ENCODE measurements at regions not wholly inside any gene's neighbourhood (a gene's known extent, or its start where the extent isn't known, plus 50 kb on each side); places are given as distances from the start of the nearest gene placed in this dataset.
"Not testable (repeated sequence)": the region's sequence is repeated elsewhere in the genome, so short reads cannot be mapped to it uniquely, and the experiment has no call there.

DNA sequence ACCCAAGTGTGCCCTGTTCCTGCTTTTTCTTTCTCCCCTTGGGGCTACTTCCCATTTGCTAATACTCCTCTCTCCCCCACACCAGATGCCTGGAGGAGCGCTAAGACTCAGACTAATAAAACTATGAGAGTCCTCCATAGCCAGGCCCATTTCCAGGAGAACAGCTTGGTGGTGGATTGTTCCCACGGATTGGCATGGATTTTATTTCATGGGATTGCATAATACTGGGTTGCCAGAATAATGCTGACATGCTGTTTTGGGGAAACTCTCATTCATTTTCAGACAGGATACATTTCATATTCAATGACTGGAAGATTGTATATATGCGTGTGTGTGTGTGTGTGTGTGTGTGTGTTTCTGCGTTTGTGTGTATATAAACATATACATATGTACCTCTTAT, 447.5 kb upstream of the PITX2 start:
- no peaks in the 10 kb centered on the region for H3K27me3 Mint-ChIP-seq (ENCODE audit: unreplicated experiment)
- H3K36me3 Mint-ChIP-seq (ENCODE audit: low read depth, unreplicated experiment), result peaks cover 4% of the 10 kb centered on the region
- no peaks in the 10 kb centered on the region for H3K4me1 Mint-ChIP-seq (ENCODE audit: unreplicated experiment)
- no peak overlapping the region for H3K27ac Mint-ChIP-seq (ENCODE audit: unreplicated experiment)
- TF ChIP-seq, protein P1, sequence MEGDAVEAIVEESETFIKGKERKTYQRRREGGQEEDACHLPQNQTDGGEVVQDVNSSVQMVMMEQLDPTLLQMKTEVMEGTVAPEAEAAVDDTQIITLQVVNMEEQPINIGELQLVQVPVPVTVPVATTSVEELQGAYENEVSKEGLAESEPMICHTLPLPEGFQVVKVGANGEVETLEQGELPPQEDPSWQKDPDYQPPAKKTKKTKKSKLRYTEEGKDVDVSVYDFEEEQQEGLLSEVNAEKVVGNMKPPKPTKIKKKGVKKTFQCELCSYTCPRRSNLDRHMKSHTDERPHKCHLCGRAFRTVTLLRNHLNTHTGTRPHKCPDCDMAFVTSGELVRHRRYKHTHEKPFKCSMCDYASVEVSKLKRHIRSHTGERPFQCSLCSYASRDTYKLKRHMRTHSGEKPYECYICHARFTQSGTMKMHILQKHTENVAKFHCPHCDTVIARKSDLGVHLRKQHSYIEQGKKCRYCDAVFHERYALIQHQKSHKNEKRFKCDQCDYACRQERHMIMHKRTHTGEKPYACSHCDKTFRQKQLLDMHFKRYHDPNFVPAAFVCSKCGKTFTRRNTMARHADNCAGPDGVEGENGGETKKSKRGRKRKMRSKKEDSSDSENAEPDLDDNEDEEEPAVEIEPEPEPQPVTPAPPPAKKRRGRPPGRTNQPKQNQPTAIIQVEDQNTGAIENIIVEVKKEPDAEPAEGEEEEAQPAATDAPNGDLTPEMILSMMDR (IDR thresholded peaks at IDR 0.05; ENCODE audit: unreplicated experiment), result no peak
- H3K9me3 Mint-ChIP-seq (ENCODE audit: unreplicated experiment), result no peaks in the 10 kb centered on the region
- DNase-seq (ENCODE audit: low spot score), result no peak
- no peak overlapping the region for H3K4me3 Mint-ChIP-seq (ENCODE audit: unreplicated experiment)

DNA sequence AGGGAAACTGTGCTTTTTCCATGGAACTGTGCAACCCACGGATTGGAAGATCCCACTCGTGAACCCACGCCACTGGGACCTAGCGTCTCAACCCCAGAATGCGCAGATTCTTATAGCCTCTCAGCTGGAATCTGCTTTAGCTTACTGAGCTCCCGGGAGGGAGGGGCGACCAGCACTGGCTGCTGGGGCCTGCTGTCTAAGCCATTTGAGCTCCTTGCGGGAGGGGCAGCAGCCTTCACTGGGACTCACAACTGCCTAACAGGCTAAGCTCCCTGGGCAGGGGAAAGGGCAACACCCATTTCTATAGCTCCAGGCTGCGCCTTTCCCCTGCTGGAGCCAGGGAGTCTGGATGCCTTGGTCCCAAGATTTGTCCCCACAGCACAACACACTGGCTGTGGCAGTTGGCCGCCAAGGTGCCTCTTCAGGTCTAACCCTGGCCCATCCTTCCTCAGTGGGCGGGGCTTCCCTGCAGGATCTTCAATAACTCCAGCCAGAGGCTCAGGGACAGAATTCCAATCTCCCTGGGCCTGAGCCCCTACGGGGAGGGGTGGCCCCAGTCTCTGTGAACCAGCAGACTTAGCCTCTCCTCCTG, 451.7 kb upstream of the PITX2 start:
- Mint-ChIP-seq H3K4me3 (ENCODE audit: unreplicated experiment) (no peak overlapping the region), H3K36me3 (ENCODE audit: low read depth, unreplicated experiment) (peaks cover 4% of the 10 kb centered on the region), H3K9me3 (ENCODE audit: unreplicated experiment) (no peaks in the 10 kb centered on the region), H3K27me3 (ENCODE audit: unreplicated experiment) (no peaks in the 10 kb centered on the region), H3K27ac (ENCODE audit: unreplicated experiment) (no peak overlapping the region), H3K4me1 (ENCODE audit: unreplicated experiment) (no peaks in the 10 kb centered on the region)
- TF ChIP-seq, protein P1 (IDR thresholded peaks at IDR 0.05; ENCODE audit: unreplicated experiment), result no peak
- DNase-seq (ENCODE audit: low spot score), result no peak

- DNase-seq (ENCODE audit: low spot score); H3K27ac Mint-ChIP-seq (ENCODE audit: unreplicated experiment); H3K9me3 Mint-ChIP-seq (ENCODE audit: unreplicated experiment); H3K36me3 Mint-ChIP-seq (ENCODE audit: low read depth, unreplicated experiment); H3K27me3 Mint-ChIP-seq (ENCODE audit: unreplicated experiment); H3K4me1 Mint-ChIP-seq (ENCODE audit: unreplicated experiment); H3K4me3 Mint-ChIP-seq (ENCODE audit: unreplicated experiment): not testable (repeated sequence)
Observed at GRCh38 chr4:111076299-111076698, 453.4 kb upstream of the PITX2 start.

- Mint-ChIP-seq H3K27me3 (ENCODE audit: unreplicated experiment) (no peaks in the 10 kb centered on the region), H3K4me1 (ENCODE audit: unreplicated experiment) (no peaks in the 10 kb centered on the region), H3K9me3 (ENCODE audit: unreplicated experiment) (no peaks in the 10 kb centered on the region), H3K4me3 (ENCODE audit: unreplicated experiment) (no peak overlapping the region), H3K27ac (ENCODE audit: unreplicated experiment) (no peak overlapping the region), H3K36me3 (ENCODE audit: low read depth, unreplicated experiment) (no peaks in the 10 kb centered on the region)
- DNase-seq (ENCODE audit: low spot score), result no peak
- TF ChIP-seq, protein P1 (IDR thresholded peaks at IDR 0.05; ENCODE audit: unreplicated experiment), result no peak
Observed at GRCh38 chr4:111108153-111108552, 485.3 kb upstream of the PITX2 start.

DNA sequence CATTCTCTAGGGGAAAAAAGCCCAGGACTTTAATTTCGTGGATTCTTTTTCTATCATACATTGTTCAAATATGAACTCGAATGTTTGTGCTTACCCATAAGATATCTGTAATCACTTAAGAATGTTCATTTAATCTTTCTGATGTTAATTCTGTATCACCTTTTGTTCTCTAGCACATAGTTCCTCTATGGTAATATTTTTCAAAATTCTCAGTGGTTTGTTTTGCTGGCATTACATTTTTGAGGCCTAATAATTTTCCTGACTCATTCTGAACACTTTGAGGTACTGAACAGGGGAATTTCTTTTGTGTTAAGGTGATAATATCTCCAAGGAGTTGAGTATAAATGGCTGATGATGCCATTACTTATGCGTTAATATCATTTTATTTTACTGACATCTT, 490.7 kb upstream of the PITX2 start:
- TF ChIP-seq, protein P1 (IDR thresholded peaks at IDR 0.05; ENCODE audit: unreplicated experiment), result no peak
- DNase-seq (ENCODE audit: low spot score), result no peak
- peaks cover 1% of the 10 kb centered on the region for H3K27me3 Mint-ChIP-seq (ENCODE audit: unreplicated experiment)
- no peak overlapping the region for H3K4me3 Mint-ChIP-seq (ENCODE audit: unreplicated experiment)
- no peaks in the 10 kb centered on the region for H3K4me1 Mint-ChIP-seq (ENCODE audit: unreplicated experiment)
- no peak overlapping the region for H3K27ac Mint-ChIP-seq (ENCODE audit: unreplicated experiment)
- no peaks in the 10 kb centered on the region for H3K36me3 Mint-ChIP-seq (ENCODE audit: low read depth, unreplicated experiment)
- no peaks in the 10 kb centered on the region for H3K9me3 Mint-ChIP-seq (ENCODE audit: unreplicated experiment)
